Posterior vena cava (tissue), 2 donors: ENCODE measurements at regions not wholly inside any gene's neighbourhood (a gene's known extent, or its start where the extent isn't known, plus 50 kb on each side); places are given as distances from the start of the nearest gene placed in this dataset.
"Not testable (repeated sequence)": the region's sequence is repeated elsewhere in the genome, so short reads cannot be mapped to it uniquely, and the experiment has no call there.

Source experiments
- DNase-seq: peaks from one replicate; pipeline ENCODE4 v3.0.0-alpha.2; 2020; ENCODE audit warnings: low spot score
- intact Hi-C, 2 donors: fragments of 100-400 bp; cut with DNase I; formaldehyde crosslinking; loops; one replicate each; pipeline versions ENCODE4 v1.14.1 to v1.14.2; 2022 to 2023
- donor health status: DM: yes; HTN: yes; CAD: no.
- donor health status: DM: yes; HTN: yes; CAD: no.

GRCh38 chr2:241952816-241953215 lies 83.3 kb downstream of the RTP5 start:
- DNase-seq: peak; percentile 81
- intact Hi-C loops: no loop called here

- DNase-seq: peak; percentile 76
Measured at GRCh38 chr2:241953324-241953928, 83.9 kb downstream of the RTP5 start.

DNA sequence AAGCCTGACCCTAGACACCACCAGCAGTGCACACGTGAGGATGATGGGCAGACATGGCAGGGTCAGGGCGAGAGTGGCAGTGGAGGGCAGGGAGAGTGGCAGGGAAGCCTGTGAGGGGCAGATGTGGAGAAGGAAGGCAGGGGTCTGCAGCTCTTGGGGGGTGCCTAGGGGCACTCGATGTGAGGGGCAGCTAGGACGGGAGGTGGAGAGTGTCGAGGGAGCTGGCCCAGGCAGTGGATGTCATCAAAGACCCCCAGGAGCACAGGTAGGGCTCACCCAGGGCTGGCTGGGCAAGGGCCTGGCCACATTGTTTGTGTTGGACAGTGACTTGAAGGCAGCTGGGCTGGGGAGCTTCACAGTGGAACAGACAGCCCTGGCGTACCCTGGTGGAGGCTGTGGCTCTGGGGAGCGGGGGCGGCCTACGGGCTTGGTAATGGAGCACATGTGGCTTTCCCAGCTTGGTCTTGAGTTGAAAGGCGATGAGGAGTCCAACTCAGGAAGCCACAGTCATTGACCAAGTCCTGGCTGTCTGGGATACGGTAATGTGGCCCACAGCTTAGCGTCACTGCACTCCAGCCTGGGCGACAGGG lies 87.1 kb downstream of the RTP5 start:
- intact Hi-C loops: no loop called here
- peak; percentile 45 for DNase-seq

More at GRCh38 chr2:241953324-241953928, 83.9 kb downstream of the RTP5 start:
- intact Hi-C loops: no loop called here

GRCh38 chr2:241957276-241957675 lies 87.7 kb downstream of the RTP5 start:
- peak; percentile 60 for DNase-seq
- intact Hi-C loops: no loop called here

- DNase-seq: peak; percentile 58
- intact Hi-C loops: no loop called here
Measured at GRCh38 chr2:241958818-241959545, 89.5 kb downstream of the RTP5 start.

DNA sequence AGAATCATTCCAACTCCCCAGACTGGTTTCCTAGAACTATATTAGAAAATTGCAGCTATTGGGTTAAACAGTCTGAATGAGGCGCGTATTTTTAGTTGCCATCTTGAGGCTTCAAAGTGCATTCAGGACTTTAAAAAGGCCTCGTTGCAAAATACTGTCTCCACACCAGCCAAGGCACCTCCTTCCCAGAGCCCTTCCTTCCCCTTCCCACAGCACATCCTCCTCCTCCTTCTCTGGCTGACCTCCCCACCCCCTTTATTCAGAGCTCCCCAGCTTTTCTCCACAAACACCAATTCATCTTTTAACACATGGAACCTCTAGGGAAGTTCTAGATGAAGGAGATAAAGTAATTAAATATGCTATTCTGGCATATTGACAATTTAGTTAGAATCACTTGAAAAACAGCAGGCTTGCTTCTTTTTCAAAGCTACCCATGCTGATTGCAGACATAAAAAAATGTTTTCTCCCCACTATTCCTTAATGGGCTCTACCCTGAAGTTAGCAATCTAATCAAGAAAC lies 90.3 kb downstream of the RTP5 start:
- DNase-seq: no peak
- intact Hi-C loops: no loop called here

DNA sequence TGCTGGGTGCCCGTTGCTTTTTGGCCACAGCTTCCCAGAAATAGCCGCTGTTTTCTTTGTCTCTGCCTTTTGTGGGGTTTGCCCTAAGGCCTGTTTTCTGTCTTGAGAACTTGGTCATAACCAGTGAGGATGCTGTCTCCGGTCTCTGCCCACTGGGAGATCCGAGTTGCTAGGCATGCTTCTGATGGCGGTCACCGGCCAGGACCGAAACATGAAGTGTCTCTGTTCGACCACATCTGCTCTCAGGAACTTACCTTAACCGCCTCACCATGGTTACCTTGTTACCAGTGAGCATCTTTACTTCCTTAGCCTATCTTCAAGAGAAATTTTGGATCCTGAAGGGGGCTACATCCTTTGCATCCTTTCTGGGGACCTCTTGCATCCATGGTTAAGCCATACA lies 91.9 kb downstream of the RTP5 start:
- peak; percentile 52 for DNase-seq
- intact Hi-C loops: no loop called here

DNA sequence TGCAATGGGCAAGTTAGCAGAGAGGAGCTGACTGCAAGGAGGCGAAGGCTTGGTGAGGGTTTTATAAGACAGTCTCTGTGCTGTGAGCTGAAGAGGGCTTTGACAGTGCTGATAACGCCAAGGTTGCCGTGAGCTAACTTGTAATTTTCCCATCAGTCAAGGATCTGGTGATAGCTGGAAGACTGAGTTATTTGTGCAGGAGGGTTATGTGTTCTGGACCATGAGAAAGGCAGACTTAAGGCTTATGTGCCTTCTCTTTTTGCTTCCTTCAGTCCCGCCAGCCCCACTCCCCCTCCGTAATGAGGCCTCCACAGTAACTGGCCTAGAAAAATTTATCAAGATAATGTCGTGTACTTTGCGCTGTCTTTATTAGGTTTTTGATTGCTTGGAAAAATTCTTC lies 94.6 kb downstream of the RTP5 start:
- intact Hi-C loops: no loop called here
- peak; percentile 12 for DNase-seq

DNA sequence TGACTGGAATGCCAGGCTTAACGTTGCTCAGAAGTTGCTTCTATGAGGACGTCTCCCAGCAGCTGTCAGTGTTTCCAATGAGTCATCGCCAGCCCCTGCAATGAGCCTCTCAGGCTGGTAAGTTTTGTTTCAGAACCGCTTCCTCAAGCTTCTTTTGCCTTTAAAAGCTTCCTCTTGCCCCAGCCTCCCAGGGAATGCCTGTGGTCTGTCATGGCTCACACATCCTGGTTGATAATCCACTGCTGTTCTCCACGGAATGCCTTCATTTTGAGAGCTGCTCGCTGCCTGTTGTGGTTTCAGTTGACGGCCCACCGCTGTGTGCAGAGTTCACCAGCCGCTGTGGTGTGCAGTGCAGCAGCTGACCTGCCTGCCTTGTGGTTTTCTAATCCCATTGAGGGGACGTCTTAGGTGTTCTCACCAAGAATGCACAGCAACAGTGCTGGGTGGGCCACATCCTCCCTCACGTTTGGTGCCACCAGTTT lies 96.4 kb downstream of the RTP5 start:
- intact Hi-C loops: no loop called here
- DNase-seq: peak; percentile 78

DNA sequence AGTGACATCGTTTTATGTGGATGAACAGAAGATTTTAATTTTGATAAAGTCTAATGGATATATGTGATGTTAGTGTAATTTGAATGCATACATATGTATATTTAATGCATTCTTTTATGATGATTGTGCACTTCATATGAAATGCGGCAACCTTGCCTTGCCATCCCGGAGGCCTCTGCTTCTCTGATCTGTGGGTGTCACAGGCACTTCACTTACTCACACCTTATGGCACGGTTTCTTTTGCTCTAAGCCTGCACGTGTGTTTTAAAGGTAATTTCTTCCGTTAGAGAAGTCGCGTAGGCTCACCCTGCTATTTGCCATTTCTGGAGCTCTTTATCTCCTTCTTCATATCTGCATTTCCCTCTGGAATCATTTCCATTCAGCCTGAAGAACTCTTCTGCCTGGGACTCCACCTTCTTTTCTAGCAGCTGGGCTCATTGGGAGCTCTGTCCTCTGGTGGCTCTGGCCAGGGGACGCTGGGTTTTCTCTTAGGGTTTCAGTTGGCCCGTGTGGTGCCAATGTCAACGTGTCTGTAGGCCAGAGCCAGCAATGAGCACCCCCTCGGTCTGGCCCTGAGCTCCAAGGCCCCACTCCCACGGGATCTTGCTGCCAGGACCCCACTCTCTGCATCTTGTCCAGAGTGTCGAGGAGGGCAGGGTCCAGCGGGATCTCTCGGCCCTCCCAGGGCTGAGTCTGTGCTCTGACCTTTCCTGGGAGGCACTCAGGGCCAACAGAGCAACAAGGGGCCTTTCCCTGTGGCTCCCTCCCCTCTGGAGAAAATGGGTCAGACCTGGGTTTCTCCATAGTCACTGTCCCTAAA lies 97.3 kb downstream of the RTP5 start:
- intact Hi-C loops: no loop called here
- peak; percentile 61 for DNase-seq

GRCh38 chr2:241967467-241968144 lies 98.1 kb downstream of the RTP5 start:
- intact Hi-C loops: no loop called here
- DNase-seq: peak; percentile 43

DNA sequence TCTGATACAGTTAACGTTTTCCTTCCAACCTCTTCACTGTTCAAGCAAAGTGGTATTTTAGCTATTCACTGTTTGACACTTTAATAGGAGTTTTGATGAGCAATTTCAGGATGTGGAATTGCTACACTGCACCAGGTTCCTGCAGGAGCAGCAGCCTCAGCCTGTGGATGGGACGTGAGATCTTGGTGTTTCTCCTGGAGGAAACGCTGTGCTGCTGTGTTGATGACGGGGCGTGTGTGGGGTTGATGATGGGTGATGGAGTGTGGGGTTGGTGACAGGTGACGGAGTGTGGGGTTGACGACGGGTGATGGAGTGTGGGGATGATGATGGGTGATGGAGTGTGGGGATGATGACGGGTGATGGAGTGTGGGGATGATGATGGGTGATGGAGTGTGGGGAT lies 98.9 kb downstream of the RTP5 start:
- intact Hi-C loops: no loop called here
- DNase-seq: peak; percentile 57

DNA sequence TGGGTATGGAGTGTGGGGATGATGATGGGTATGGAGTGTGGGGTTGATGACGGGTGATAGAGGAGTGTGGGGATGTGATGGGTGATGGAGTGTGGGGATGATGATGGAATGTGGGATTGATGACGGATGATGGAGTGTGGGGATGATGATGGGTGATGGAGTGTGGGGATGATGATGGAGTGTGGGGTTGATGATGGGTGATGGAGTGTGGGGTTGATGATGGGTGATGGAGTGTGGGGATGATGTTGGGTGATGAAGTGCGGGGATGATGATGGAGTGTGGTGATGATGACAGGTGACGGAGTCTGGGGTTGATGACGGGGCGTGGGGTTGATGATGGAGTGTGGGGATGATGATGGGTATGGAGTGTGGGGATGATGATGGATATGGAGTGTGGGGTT lies 99.7 kb downstream of the RTP5 start:
- intact Hi-C loops: not testable (repeated sequence)
- peak; percentile 12 for DNase-seq

GRCh38 chr2:241970716-241971115 lies 101.2 kb downstream of the RTP5 start:
- DNase-seq: no peak
- intact Hi-C loops: no loop called here

DNA sequence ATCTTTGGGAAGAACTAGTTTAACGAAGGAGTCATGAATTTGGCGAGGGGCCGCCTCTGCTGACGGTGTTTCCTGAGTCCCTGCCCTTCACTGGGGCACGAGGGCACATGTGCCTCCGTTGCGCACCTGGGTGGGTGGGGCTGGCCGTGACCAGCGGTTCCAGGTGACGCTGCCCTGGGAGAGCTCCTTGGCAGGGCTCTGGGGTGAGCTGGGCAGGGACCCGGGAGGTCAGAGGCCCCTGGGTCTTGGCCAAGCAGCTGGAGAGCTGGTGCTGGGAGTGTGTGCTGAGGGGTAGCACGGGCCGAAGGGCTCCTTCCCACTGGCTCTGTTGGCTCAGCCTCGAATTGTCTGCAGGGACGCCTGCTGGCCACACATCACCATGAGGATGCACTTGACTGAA lies 104.6 kb downstream of the RTP5 start:
- intact Hi-C loops: no loop called here
- peak; percentile 71 for DNase-seq

- intact Hi-C loops: no loop called here
- DNase-seq: peak; percentile 67
Measured at GRCh38 chr2:241974851-241975592, 105.5 kb downstream of the RTP5 start.

DNA sequence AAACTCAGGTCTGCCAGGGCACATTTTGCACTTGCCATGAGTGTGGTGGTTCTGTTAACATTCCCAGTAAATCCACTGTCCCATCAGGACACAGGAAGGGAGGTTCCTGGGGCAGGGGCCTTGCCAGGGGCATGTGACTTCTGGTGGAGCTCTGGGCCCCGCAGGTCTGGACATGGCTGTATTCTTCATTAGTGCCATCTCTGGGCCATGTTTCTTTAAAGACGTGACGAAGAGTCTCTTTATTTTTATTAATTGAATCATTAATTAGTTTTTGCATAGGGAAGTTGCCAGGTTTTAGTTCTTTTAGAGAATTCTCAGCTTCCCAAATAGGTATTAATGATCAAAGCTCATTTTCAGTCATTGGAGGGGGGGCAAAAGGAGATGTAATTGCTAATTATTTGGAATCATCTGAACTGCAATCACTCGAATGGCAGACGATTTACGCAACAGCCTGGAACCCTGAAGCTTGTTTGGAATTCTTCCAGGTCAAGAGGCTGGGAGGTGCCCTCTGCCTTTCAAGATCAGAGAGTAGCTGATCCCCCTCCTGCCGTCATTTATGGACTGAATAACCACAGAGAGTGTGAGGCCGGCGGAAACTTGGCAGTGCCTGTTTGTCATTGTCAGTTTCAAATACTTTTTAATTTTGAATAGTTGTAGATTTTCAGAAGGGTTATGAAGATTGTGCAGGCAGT lies 106.2 kb downstream of the RTP5 start:
- intact Hi-C loops: no loop called here
- DNase-seq: peak; percentile 34

DNA sequence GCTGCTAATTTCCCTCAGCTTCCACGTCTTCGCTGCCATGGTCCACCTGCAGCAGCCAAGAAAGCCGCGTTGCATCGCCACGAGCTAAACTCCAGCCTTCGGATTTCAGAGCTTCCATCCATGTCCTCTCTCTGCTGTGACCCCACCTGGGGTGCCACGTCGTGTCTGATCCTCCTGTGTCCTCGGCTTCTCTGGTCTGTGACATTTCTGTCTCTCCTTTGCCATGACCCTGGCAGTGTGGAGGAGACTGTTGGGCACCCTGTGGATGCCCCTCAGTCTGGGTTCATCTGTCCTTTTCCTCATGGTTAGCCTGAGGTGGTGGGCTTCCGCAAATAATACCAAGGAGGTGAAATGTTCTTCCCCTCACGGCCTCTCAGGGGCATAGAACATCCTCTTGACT lies 106.8 kb downstream of the RTP5 start:
- DNase-seq: no peak
- intact Hi-C loops: no loop called here
